SU-DHL-6 (cell line): ENCODE measurements at regions not wholly inside any gene's neighbourhood (a gene's known extent, or its start where the extent isn't known, plus 50 kb on each side); places are given as distances from the start of the nearest gene placed in this dataset.

Experiments
- EZH2phosphoT487 ChIP-seq: fragments of 200-600 bp; sonication (generic), shearing (Covaris generic); conservative IDR thresholded peaks from 2 replicates; pipeline ENCODE4 v1.6.1; 2018; ENCODE audit warnings: mild to moderate bottlenecking, antibody characterized with exemption, low read length, moderate library complexity, mixed read lengths
- TF ChIP-seq, protein P1 (sequence below): fragments of 200-600 bp; sonication (generic); IDR thresholded peaks from one replicate; pipeline ENCODE4 v1.5.1; 2017; ENCODE audit warnings: antibody characterized with exemption, mild to moderate bottlenecking, low read length, moderate library complexity; ENCODE audit not compliant: insufficient read depth, poor library complexity, severe bottlenecking

DNA sequence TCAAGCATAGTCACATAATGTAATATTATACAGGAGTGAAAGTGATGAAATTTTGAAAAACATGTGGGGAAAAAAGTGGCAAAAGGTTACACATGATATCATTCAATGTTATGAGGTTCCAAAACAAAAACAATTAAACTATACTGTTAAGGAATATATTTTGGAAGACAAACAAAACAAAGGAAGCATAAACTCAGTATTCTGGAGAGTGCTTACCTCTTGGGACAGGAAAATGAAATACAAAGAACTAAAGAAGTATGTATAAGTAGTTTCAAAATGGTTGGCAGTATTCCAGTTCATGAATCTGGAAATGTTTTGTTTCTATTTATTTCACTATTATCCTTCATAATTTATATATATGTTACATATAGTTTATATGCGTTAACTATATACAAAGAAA, 213.5 kb downstream of the MOXD1 start:
- TF ChIP-seq, protein P1, sequence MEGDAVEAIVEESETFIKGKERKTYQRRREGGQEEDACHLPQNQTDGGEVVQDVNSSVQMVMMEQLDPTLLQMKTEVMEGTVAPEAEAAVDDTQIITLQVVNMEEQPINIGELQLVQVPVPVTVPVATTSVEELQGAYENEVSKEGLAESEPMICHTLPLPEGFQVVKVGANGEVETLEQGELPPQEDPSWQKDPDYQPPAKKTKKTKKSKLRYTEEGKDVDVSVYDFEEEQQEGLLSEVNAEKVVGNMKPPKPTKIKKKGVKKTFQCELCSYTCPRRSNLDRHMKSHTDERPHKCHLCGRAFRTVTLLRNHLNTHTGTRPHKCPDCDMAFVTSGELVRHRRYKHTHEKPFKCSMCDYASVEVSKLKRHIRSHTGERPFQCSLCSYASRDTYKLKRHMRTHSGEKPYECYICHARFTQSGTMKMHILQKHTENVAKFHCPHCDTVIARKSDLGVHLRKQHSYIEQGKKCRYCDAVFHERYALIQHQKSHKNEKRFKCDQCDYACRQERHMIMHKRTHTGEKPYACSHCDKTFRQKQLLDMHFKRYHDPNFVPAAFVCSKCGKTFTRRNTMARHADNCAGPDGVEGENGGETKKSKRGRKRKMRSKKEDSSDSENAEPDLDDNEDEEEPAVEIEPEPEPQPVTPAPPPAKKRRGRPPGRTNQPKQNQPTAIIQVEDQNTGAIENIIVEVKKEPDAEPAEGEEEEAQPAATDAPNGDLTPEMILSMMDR: no peak
- TF ChIP-seq EZH2phosphoT487: no peak
